Activated naive CD8-positive, alpha-beta T cell treated with anti-CD3 and anti-CD28 coated beads, Interleukin-2, amount 50 U/mL, for 16 hours (primary cell): ENCODE measurements at regions not wholly inside any gene's neighbourhood (a gene's known extent, or its start where the extent isn't known, plus 50 kb on each side); places are given as distances from the start of the nearest gene placed in this dataset.

Experiments
- DNase-seq: peaks from one replicate; pipeline ENCODE4 v3.0.0-alpha.2; 2020; ENCODE audit warnings: low read depth, low spot score

GRCh38 chr5:2012885-2013284 is 130.2 kb upstream of the IRX4 start:
- no peak for DNase-seq

GRCh38 chr5:2011481-2012411 is 129.0 kb upstream of the IRX4 start:
- DNase-seq: no peak

- DNase-seq: no peak
Observed at GRCh38 chr5:2010940-2011339, 128.2 kb upstream of the IRX4 start.

- DNase-seq: no peak
Observed at GRCh38 chr5:2009986-2010914, 127.5 kb upstream of the IRX4 start.

- no peak for DNase-seq
Observed at GRCh38 chr5:2008851-2009629, 126.3 kb upstream of the IRX4 start.

- DNase-seq: no peak
Observed at GRCh38 chr5:2007878-2008501, 125.3 kb upstream of the IRX4 start.

GRCh38 chr5:2007496-2007877 is 124.8 kb upstream of the IRX4 start:
- DNase-seq: no peak

- DNase-seq: no peak
Observed at GRCh38 chr5:2006971-2007291, 124.2 kb upstream of the IRX4 start.

- DNase-seq: no peak
Observed at GRCh38 chr5:2006193-2006970, 123.7 kb upstream of the IRX4 start.

- no peak for DNase-seq
Observed at GRCh38 chr5:2005101-2006041, 122.6 kb upstream of the IRX4 start.

- no peak for DNase-seq
Observed at GRCh38 chr5:2003690-2004365, 121.1 kb upstream of the IRX4 start.

- no peak for DNase-seq
Observed at GRCh38 chr5:2003206-2003605, 120.5 kb upstream of the IRX4 start.

- DNase-seq: no peak
Observed at GRCh38 chr5:2001300-2001699, 118.6 kb upstream of the IRX4 start.

GRCh38 chr5:2000591-2000990 is 117.9 kb upstream of the IRX4 start:
- DNase-seq: no peak

GRCh38 chr5:1999794-2000193 is 117.1 kb upstream of the IRX4 start:
- DNase-seq: no peak

GRCh38 chr5:1998716-1999317 is 116.1 kb upstream of the IRX4 start:
- DNase-seq: no peak

GRCh38 chr5:1998348-1998669 is 115.6 kb upstream of the IRX4 start:
- DNase-seq: no peak

- no peak for DNase-seq
Observed at GRCh38 chr5:1997640-1998347, 115.1 kb upstream of the IRX4 start.
